Globus pallidus (tissue), 1 donor: ENCODE measurements at regions not wholly inside any gene's neighbourhood (a gene's known extent, or its start where the extent isn't known, plus 50 kb on each side); places are given as distances from the start of the nearest gene placed in this dataset.

ENCODE experiments used
- DNase-seq: peaks from one replicate; pipeline ENCODE4 v3.0.0-alpha.2; 2015; ENCODE audit warnings: low spot score

GRCh38 chr5:159422361-159422760 lies 92.1 kb upstream of the IL12B start:
- no peak for DNase-seq

GRCh38 chr5:159422910-159423309 lies 92.6 kb upstream of the IL12B start:
- DNase-seq: no peak

- no peak for DNase-seq
These were observed 93.8 kb upstream of the IL12B start for GRCh38 chr5:159424123-159424522.

- DNase-seq: no peak
These were observed 96.4 kb upstream of the IL12B start for GRCh38 chr5:159426694-159427093.

DNA sequence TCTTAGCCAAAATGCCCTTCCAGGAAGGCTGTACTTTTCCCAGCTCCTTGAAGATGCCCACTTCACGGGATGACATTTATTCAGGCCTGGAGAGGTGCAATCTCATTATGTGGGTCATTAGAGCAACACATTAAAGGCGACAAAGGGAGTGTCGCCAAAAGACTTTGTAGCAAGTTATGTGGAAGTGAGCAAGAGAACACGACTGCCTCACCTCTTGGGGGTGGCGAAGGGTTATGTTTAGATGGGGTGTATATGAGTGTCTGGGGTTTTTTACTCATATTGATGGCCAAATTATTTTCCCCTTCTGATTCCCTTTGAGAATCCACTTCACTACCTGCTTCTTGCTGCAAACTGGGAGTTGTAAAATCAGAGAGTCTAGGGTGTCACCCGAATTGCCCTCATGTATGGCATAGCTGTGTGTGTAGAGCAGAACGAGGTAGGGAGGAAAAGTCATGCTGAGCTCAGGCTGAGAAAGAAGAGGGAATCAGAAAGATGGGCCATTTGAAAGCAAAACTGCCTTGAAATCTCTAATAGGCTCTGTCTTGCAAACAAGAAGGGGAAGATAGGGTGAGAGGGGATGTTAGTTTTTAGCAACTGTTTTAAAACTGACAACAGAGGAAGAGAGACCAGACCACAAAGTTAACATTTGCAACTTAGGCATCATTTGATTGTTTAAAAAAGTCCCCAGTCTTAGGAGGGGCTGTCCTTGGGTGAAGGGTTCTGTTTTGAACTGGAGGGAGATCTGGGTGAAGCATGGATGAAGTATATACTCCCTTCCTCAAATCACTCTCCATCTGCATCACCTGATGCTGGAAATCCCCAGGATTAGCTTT lies 97.1 kb upstream of the IL12B start:
- peak; percentile 4 for DNase-seq

DNA sequence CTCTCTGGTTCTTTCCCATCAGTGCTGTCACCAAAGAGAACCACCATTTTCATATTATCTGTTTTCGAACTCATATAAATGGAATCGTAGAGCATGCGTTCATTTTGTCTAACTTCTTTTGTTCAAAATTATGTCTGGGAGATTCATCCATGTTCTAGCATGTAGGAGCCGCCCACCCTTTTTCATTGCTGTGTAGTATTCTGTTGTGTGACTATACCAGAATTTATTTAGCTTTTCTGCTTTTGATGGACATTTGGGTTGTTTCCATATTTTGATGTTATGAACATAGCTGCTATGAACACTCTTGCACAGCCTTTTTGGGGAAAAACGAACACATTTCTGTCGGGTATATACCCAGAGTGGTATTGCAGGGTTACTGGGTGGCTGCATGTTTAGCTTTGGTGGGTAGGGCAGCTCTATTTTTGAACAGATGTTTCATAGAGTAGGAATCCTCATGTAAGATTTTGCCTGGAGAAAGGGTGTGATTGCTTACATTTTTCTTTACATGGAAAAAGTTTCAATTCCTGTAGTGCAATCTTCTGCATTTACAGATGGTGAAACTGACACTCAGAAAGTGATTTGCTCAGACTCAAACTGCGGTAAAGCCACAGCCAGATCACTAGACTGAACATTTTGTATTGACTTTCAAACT lies 100.2 kb upstream of the IL12B start:
- no peak for DNase-seq

GRCh38 chr5:159435855-159436254 lies 105.6 kb upstream of the IL12B start:
- DNase-seq: no peak

DNA sequence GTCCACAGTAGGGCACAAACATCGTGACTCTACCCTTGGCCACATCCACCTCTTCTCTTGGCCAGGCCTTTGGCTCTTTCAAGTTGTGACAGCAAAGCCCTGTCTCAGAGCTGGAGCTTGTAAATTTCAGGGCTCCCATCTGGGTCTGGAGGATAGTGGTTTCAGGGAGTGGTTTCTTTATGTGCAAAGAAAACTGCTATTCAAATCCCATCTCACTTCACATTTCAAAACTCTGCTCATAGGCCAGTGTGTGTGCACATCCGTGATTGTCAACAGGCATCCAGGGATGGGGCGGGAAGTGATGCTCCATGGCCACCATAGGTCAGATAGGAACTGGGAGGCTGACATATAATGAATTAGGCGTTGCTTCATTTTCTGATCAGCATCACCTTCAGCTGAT lies 107.8 kb upstream of the IL12B start:
- no peak for DNase-seq

- DNase-seq: no peak
These were observed 108.7 kb upstream of the IL12B start for GRCh38 chr5:159439002-159439401.

GRCh38 chr5:159440235-159440634 lies 109.9 kb upstream of the IL12B start:
- DNase-seq: no peak

DNA sequence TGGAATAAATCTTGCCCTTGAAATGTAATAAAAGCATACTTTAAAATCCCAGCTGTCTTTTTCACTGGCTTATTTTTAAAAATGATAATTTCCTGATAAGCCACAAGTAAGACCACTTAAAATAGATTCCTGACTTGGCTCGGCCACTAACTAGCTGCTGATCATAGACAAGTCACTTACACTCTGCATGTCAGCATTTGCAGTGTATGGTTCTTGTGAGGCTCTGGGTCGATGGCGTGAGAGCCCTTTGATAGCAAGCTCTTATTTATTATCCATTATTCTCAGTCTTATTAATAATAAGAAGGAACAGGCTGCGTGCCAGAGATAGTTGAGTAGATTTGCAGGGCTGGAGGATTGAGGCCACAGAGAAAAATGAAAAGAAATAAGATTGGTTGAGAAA lies 110.7 kb upstream of the IL12B start:
- DNase-seq: no peak

GRCh38 chr5:159441441-159441840 lies 111.2 kb upstream of the IL12B start:
- no peak for DNase-seq

DNA sequence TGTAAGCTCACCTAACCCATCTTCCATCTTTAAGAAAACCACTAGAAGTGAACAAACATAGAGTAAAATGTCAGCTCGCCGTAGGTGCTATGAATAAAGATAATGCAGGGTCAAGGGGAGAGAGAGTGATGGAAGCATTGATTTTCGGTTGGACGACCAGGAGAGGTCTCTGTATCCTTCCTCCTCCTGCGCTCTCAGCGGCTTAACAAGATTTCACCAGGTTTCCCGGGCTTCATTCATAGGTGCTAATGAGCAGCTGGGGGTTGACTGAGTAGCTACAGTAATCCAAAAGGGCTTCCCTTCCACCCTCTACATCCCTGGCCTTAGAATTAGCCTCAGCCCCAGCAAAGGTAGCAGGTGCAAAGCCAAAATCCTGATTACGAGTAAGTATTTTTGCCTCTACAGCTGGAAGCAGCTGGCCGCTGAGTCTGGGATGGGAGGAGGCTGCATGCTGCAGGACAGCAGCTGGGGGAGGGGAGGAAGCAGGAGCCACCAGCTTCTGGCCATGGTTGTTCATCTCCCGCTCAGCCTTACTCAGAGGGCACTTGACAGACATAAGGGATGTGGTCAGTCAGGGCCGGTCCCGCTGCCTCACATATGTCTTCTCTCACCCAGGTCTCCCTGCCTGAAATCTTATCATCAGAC lies 112.0 kb upstream of the IL12B start:
- DNase-seq: no peak

GRCh38 chr5:159444441-159445082 lies 114.3 kb upstream of the IL12B start:
- DNase-seq: peak; percentile 17

GRCh38 chr5:159447116-159447515 lies 116.8 kb upstream of the IL12B start:
- DNase-seq: no peak

DNA sequence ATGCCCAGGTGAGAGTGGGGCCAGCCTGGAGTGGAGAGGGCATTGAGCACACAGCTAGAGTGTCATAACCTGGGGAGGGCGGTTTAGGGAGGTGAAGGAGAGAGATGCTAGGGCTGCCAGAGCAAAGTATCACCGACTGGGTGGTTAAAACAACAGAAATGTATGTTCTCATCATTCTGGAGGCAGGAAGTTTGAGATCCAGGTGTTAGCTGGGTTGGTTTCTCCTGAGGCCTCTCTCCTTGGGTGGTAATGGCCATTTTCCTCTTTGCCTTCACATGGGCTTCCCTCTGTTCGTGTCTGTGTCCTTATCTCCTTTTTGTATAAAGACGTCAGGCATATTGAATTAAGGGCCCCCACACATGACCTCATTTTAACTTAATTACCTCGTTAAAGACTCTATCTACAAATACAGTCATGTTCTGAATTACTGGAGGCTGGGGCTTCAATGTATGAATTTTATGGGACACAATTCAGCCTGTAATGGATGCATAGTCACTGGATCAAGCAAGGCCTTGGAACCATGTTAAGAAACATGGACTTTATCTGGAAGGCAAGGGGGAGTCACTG lies 118.6 kb upstream of the IL12B start:
- no peak for DNase-seq

- no peak for DNase-seq
These were observed 119.6 kb upstream of the IL12B start for GRCh38 chr5:159449925-159450324.

DNA sequence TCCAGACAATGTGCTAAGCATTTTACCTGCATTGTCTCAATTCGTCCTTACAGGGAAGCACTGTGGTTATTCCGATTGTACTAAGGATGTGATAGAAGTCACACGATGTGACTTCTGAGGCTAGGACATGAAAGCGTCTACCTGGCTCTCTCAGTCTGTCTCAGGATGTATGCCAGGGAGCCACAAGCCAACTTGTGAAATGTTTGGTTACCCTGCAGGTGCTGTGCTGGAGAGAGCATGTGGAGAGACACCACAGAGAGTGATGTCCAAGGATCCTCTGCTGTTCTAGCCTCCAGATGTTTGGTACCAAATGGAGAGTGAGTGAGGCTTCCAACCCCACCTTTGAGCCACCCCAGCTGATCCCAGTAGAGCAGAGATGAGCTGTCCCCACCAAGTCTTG lies 120.1 kb upstream of the IL12B start:
- DNase-seq: no peak

DNA sequence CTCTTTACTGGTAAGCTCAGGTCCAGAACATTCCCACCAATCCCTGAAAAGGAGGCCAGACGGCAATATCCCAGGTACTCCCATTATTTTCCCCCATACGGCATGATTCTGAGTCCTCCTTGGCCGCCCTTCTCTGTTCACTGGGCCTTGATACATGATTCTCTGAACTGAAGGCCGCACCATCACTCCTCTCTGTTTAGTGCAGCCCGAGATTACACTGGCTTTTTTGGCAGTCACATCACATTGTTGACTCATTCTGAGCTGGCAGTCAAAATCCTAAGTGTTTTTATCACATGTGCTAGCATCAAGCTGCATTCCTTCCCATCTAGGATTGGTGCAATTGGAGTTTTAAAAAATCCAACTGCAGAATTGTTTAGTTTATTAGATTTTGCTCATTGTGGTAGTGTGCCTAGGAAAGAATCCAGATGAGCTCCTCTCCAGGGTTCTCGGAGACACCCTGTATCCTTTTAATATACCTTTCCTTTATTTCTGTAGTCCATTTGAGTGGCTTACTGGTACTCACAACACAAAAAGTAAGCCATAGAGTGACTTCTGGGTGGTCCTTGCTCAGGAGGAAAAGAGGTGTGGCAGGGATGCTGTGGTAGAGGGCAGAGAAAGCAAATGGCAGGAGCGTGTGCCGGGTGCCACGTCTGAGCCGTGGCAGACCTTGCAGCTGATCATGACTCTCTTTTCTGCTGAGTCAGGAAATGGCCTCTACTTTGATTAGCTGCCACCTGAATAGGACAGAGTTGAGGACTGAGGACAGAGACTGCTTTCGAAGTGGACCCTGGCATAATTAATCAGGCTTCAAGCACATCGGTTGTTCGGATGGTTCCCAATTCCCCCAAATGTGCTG lies 121.1 kb upstream of the IL12B start:
- DNase-seq: no peak

DNA sequence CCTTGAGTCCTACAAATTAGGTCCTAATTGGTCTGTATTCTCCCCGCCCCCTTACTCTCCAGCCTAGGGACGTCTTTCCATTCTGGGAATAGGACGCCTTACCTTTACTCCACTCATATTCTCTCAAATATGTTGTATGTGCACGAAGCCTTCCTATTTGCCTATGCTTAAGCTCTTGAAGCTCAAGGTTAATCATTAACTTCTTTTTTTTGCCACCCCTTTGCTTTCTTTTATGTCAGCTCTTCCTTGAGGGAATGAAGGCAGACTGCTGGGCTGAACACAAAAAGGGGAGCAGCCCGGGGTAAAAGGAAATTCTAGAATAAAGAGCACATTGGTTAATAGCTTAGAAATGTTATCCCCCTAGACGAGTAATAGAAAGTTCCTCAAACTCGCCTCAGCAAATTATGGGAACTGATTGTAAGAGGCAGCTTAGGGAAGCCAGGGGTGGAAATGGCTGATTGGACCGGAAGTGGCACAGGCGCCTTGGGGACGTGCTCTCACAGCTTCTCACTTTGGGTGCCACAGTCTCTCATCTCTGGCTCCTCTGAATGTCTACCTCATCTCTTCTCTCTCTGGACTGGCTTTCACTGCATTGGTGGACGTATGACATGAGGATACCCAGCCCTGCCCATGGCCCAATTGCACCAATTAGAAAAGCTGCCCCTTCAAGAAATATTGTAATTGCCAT lies 122.3 kb upstream of the IL12B start:
- DNase-seq: peak; percentile 31

- no peak for DNase-seq
These were observed 122.9 kb upstream of the IL12B start for GRCh38 chr5:159453209-159453608.
